ENCODE measurements at regions not wholly inside any gene's neighbourhood (a gene's known extent, or its start where the extent isn't known, plus 50 kb on each side); places are given as distances from the start of the nearest gene placed in this dataset.

DNA sequence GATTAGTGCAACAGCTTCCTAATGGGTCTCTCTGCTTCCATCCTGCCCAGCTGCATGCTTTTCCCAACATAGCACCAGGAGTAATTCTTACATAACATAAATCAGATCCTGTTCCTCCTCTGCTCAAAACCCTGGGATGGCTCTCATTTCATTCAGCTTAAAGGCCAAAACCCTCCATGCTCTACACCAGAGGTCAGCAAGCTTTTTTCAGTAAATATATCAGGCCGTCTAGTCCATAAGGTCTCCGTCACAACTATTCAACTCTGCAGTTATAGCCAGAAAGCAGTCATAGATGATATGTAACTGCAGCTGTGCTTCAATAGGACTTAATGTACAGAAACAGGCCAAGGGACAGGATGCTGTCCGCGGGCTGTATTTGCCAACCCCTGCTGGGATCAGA lies 202.8 kb upstream of the UBE2E2 start:
- no peaks in the 10 kb centered on the region for H3K79me2 ChIP-seq (ENCODE audit: insufficient read depth, low read length)
- no peak overlapping the region for H3K27ac ChIP-seq (ENCODE audit: low read length)
- no peaks in the 10 kb centered on the region for H4K20me1 ChIP-seq (ENCODE audit: insufficient read depth, low read length)
- H3K4me3 ChIP-seq (ENCODE audit: low read depth in 1 of 2, low read length in 2 of 2) = no peak overlapping the region
- no peaks in the 10 kb centered on the region for H3K27me3 ChIP-seq (ENCODE audit: insufficient read depth, low read length, poor library complexity)
- H2AFZ ChIP-seq (ENCODE audit: low read depth, low read length) = no peak overlapping the region
- no peaks in the 10 kb centered on the region for H3K9me3 ChIP-seq (ENCODE audit: insufficient read depth, low read length, severe bottlenecking)
- no peak overlapping the region for H3K9ac ChIP-seq (ENCODE audit: low read depth, low read length)
- DNase-seq = no peak
- TF ChIP-seq, protein P1, sequence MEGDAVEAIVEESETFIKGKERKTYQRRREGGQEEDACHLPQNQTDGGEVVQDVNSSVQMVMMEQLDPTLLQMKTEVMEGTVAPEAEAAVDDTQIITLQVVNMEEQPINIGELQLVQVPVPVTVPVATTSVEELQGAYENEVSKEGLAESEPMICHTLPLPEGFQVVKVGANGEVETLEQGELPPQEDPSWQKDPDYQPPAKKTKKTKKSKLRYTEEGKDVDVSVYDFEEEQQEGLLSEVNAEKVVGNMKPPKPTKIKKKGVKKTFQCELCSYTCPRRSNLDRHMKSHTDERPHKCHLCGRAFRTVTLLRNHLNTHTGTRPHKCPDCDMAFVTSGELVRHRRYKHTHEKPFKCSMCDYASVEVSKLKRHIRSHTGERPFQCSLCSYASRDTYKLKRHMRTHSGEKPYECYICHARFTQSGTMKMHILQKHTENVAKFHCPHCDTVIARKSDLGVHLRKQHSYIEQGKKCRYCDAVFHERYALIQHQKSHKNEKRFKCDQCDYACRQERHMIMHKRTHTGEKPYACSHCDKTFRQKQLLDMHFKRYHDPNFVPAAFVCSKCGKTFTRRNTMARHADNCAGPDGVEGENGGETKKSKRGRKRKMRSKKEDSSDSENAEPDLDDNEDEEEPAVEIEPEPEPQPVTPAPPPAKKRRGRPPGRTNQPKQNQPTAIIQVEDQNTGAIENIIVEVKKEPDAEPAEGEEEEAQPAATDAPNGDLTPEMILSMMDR (IDR thresholded peaks at IDR 0.05; ENCODE audit: borderline replicate concordance, extremely low read depth, low read length, poor library complexity, severe bottlenecking) = no peak
- no peak for TF ChIP-seq EZH2 (IDR thresholded peaks at IDR 0.05; ENCODE audit: borderline replicate concordance, low read depth, low read length, severe bottlenecking)
- ATAC-seq (ENCODE audit: insufficient read depth, low read depth) = no peak
- no peaks in the 10 kb centered on the region for H3K4me1 ChIP-seq (ENCODE audit: insufficient read depth, low read length)
- no peaks in the 10 kb centered on the region for H3K36me3 ChIP-seq (ENCODE audit: insufficient read depth, low read length)
- H3K4me2 ChIP-seq (ENCODE audit: insufficient read depth, low read length) = no peak overlapping the region

DNA sequence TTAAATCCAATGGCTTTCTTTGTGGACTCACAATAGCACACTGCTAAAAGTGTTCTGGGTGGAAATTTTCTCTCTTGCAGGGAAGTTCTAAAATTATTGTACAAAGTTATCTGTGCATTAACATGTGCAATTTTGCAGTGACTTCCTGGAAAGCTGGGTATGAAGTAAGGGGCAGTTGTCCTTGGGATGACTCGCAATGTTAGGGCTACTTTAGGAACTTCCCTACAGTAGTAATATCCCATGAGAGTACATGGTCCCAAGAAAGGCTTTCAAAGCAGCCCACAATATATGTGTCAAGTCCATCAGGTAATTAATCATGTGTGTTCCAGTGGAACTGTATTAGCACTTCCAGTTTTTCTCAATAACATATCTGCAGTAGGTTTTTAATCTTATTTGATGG lies 201.0 kb upstream of the UBE2E2 start:
- Histone ChIP-seq H2AFZ (ENCODE audit: low read depth, low read length) (no peak overlapping the region), H3K79me2 (ENCODE audit: insufficient read depth, low read length) (no peaks in the 10 kb centered on the region), H3K27ac (ENCODE audit: low read length) (no peak overlapping the region), H3K36me3 (ENCODE audit: insufficient read depth, low read length) (no peaks in the 10 kb centered on the region), H3K9me3 (ENCODE audit: insufficient read depth, low read length, severe bottlenecking) (no peaks in the 10 kb centered on the region), H3K4me1 (ENCODE audit: insufficient read depth, low read length) (no peaks in the 10 kb centered on the region), H3K4me2 (ENCODE audit: insufficient read depth, low read length) (no peak overlapping the region), H3K27me3 (ENCODE audit: insufficient read depth, low read length, poor library complexity) (no peaks in the 10 kb centered on the region), H3K9ac (ENCODE audit: low read depth, low read length) (no peak overlapping the region), H4K20me1 (ENCODE audit: insufficient read depth, low read length) (no peaks in the 10 kb centered on the region), H3K4me3 (ENCODE audit: low read depth in 1 of 2, low read length in 2 of 2) (no peak overlapping the region)
- DNase-seq (no peak), ATAC-seq (ENCODE audit: insufficient read depth, low read depth) (no peak)
- TF ChIP-seq, protein P1 (IDR thresholded peaks at IDR 0.05; ENCODE audit: borderline replicate concordance, extremely low read depth, low read length, poor library complexity, severe bottlenecking) = no peak

DNA sequence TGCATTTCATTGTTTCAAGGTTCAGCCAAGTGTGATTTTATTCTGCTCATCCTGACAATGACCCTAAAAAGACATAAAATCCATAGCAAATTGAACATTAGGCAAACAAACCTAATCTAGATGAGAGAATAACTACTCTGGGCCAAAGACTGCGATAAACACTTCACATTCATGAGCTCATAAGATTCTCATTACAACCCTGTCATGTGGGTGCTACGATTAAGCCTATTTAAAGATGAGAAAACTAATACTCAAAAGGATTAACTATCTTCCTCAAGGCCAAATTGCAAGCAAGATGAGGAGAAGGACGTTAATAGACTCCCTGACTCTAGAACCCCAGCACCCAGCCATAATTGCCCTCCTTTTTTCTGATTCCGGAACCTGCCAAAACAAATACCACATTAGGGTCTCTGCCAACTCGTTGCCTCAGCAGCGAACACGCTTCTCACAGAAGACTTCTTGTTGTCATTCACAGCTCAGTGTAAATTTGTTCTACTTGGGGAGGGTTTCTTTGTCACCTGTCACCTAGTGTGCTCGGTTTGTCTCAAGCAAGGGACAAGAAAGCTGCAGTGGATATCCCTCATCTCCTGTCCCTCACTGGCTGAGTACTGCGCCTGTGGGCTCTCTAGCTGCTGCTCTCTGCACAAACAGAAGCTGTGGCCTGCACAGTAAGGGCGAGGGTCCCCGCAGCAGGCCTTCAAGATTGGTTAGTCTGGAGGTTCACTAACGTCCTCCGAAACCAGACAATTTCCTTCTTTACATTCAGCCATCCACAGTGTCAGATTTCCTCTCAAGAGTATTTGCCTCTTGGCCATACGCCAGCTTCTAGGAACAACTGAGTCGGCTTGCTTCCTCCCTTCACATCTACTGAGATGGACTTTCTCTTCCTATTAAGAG lies 200.0 kb upstream of the UBE2E2 start:
- no peak overlapping the region for H2AFZ ChIP-seq (ENCODE audit: low read depth, low read length)
- H3K27ac ChIP-seq (ENCODE audit: low read length) = no peak overlapping the region
- H3K79me2 ChIP-seq (ENCODE audit: insufficient read depth, low read length) = no peaks in the 10 kb centered on the region
- no peak overlapping the region for H3K9ac ChIP-seq (ENCODE audit: low read depth, low read length)
- DNase-seq (no peak), ATAC-seq (ENCODE audit: insufficient read depth, low read depth) (no peak)
- no peak overlapping the region for H3K4me2 ChIP-seq (ENCODE audit: insufficient read depth, low read length)
- no peaks in the 10 kb centered on the region for H4K20me1 ChIP-seq (ENCODE audit: insufficient read depth, low read length)
- H3K36me3 ChIP-seq (ENCODE audit: insufficient read depth, low read length) = no peaks in the 10 kb centered on the region
- H3K27me3 ChIP-seq (ENCODE audit: insufficient read depth, low read length, poor library complexity) = no peaks in the 10 kb centered on the region
- TF ChIP-seq, protein P1 (IDR thresholded peaks at IDR 0.05; ENCODE audit: borderline replicate concordance, extremely low read depth, low read length, poor library complexity, severe bottlenecking) = no peak
- H3K4me3 ChIP-seq (ENCODE audit: low read depth in 1 of 2, low read length in 2 of 2) = no peak overlapping the region
- H3K9me3 ChIP-seq (ENCODE audit: insufficient read depth, low read length, severe bottlenecking) = no peaks in the 10 kb centered on the region
- H3K4me1 ChIP-seq (ENCODE audit: insufficient read depth, low read length) = no peaks in the 10 kb centered on the region

All from DND-41 (cell line).